HG03521 (cell line): ENCODE measurements at regions not wholly inside any gene's neighbourhood (a gene's known extent, or its start where the extent isn't known, plus 50 kb on each side); places are given as distances from the start of the nearest gene placed in this dataset.

Source experiments
- ATAC-seq: cut with Tn5 transposase; IDR thresholded peaks from one replicate; pipeline ENCODE4 v1.9.1; 2021; ENCODE audit warnings: mild to moderate bottlenecking, moderate library complexity; ENCODE audit not compliant: unreplicated experiment

DNA sequence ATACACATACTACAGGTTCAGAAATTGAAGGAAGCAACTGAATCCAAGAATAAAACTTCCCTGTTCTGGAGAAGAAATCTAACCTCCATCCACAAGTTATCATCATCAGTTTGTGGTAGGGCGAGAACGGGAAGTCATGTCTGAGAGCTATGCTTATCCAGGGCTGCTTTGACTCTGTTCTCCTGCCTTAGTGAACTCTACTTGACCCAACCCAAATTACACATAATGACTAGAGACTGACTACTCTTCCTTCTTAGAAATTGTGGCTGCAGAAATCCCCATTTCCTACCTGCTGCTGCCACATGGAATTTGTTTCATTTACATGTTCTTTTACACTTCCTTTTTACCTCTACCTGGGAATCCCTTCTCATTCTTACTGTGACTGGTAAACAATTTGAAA, 1102.6 kb upstream of the PIK3C3 start:
- ATAC-seq, result no peak

DNA sequence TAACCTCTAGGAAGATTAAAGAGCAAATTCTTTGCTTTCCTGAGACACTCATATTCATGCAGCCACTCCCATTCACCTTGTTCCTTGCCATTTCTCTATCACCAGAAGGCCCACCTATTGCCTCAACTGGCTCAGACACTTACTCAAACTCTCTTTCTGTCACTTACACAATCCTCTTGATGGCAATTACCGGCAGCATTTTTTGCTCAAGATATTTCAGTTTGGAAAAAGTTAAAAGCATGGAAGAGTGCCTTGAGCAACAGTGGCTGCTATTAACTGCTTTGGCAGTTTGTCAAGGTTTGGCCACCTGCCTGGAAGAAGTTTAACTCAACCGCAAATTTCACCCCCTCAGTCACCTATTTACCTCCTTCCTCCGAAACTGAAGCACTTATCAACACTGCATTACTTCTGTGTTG, 1104.0 kb upstream of the PIK3C3 start:
- no peak for ATAC-seq

- no peak for ATAC-seq
These were observed 1105.1 kb upstream of the PIK3C3 start for GRCh38 chr18:40849886-40850285.

DNA sequence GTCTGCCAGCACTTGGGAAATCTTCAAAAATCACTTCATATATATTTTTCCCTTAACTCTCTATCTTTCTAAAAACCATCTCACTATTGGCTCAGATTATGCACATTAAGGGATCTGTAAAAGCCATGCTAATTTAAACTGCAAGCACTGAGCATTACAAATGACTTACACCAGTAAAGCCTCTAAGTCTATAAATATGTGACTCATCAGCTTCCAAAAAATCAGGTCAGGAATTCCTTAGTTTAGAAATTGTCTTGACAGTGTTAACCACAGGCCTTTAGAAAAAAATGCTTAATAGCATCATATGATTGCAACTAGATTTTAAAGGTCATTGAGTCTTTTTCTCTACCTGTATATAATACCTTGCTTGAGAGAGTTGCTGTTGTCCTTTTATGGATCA, 1113.6 kb upstream of the PIK3C3 start:
- ATAC-seq, result no peak

- no peak for ATAC-seq
These were observed 1114.0 kb upstream of the PIK3C3 start for GRCh38 chr18:40841063-40841462.

DNA sequence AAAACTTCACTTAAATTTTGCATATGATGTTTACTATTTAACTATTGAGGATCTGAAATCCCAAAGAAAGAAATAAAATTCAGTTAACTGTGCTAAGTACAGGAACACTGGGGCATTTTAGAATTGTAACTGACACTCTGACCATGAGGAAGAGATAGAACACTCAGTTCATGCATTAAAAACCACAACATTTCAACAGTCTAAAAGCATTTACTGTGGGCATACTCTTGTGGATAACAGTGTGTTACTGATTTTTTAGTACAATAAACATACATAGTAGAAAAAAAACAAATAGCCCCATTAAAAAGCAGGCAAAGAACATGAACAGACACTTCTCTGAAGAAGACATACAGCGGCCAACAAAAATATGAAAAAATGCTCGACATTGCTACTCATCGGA, 1122.7 kb upstream of the PIK3C3 start:
- ATAC-seq, result no peak

GRCh38 chr18:40824291-40824690, 1130.7 kb upstream of the PIK3C3 start:
- no peak for ATAC-seq

GRCh38 chr18:40821596-40822243, 1133.3 kb upstream of the PIK3C3 start:
- no peak for ATAC-seq

- ATAC-seq, result no peak
These were observed 1142.0 kb upstream of the PIK3C3 start for GRCh38 chr18:40812981-40813515.

GRCh38 chr18:40810372-40810771, 1144.7 kb upstream of the PIK3C3 start:
- ATAC-seq, result no peak

DNA sequence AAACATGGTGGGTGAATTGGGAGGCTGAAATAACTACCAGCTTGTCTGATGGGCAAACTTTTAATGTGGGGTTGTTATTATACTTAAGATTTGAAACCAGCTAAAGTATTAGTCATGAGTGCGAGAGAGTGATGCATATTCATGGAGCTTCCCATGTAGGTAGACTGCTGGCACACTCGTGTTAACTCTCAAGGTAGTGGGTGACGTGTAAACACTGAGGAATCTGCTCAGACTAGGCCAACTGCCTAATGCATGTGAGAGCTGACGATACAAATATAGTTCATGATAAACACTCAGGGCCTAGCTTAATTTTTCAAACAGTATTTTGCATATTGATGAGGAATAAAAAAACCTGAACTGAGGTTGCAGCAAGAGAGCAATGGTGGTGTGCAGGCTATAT, 1165.7 kb upstream of the PIK3C3 start:
- no peak for ATAC-seq

DNA sequence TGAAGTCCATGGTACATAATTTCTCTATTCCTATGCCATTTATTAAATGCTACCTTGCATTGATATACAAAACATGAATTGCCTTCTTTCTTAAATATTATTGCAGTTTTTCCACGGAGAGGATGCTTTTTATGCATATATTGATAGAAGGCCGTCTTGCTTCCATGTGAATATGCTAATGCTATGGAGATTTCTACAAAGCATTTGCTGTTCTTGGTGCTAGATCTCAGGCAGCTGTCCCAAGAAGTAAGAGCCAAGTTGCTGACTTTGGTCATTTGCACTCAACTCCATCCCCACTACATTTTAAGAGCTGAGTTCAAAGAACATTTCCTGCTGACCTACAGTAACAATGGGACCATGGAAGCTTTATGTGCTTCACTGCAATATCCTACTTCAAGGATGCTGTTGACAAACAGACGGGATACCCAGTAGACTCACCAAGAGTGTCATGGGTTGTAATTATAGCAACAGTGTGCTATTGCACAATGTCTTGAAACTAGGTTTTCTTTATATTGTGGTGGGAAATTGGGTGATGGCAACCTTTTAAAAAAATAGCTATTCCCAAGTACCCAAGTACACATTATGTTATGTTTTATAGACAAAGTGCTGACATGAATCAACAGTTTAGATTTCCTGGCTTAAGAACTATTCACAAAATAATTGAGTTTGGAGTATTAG, 1172.4 kb upstream of the PIK3C3 start:
- ATAC-seq, result no peak

- ATAC-seq, result no peak
These were observed 1185.2 kb upstream of the PIK3C3 start for GRCh38 chr18:40769786-40770185.

DNA sequence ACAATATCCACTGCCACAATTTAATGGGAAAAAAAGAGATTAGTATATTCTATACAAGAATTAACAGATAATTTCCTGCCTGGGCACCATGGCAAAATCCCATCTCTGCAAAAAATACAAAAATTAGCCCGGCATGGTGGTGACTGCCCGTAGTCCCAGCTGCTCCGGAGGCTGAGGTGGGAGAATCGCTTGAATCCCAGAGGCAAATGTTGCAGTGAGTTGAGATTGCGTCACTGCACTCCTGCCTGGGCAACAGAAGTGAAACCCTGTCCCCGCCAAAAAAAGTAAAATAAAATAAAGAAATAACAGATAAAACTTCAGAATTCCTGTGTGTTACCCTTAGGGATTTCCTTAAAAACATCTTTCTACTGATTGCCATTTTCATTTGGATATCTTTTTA, 1194.8 kb upstream of the PIK3C3 start:
- no peak for ATAC-seq

GRCh38 chr18:40754477-40754876, 1200.6 kb upstream of the PIK3C3 start:
- no peak for ATAC-seq

- ATAC-seq, result no peak
These were observed 1202.7 kb upstream of the PIK3C3 start for GRCh38 chr18:40752316-40752715.

DNA sequence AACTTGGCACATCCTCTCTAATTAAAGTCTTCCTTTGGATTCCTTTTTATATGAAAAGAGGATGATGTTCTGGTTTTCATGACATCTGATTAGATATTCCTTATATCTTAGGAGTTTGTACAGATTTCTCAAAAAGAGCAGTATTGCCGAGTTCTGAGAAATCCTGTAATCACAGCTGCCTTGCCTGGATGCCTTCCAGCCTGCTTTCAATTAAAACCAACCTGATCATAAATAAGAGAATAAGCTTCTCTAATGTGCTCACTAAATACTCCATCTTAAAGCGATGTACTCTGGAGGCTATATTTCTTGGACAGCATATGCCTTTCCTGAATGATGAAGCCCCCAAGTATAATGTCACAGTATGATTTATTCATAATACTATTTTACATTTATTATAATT, 1203.8 kb upstream of the PIK3C3 start:
- no peak for ATAC-seq

DNA sequence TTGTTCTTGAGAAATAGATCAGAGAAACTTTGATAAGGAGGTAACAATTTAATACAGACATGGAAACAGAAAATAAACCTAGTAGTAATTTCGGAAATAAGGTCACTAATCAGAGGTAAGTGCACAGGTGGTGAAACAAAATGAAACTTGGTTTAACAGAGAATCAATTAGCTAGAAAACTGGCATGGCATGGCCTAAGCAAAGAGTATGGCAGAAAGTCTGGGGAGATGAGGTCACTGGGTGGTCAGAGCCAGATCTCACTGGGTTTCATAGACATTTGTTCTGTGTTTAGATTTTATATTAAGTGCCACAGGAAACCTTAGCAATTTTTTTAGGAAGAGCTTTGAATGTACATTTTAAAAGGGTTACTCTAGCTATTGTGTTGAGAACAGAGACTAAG, 1216.0 kb upstream of the PIK3C3 start:
- no peak for ATAC-seq

GRCh38 chr18:40738321-40738880, 1216.6 kb upstream of the PIK3C3 start:
- ATAC-seq, result no peak

DNA sequence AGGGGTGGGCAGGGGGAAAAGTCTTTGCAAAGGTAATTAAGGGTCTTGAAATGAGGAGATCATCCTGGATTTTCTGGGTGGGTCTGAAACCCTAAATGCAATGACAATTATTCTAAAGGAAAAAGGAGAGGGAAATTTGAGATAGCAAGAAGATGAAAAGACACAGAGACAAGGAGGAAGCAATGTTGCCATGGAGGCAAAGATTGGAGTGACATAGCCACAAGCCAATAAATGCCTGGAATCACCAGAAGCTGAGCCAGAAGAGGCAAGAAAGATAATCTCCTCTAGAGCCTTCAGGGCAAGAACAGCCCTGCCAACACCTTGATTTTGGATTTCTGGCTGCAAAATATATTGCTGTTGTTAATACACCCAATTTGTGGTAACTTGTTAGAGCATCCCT, 1246.3 kb upstream of the PIK3C3 start:
- ATAC-seq, result no peak

DNA sequence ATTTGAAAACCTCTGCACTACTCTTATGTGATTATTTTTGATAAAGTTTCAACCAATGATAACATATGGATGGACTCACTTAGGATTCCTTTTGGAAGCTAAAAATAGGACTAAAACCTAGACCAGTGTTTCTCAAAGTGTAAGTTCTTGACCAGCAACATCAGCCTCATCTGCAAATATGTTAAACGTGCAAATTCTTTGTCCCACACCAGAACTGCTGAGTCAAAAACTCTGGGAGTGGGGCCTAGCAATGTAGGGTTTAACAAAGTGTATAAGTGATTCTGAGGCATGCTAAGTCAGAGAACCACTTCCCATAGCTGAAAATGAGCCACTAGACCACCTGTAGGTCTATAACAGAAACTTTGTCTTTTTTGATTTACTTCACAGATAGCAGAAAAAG, 1247.2 kb upstream of the PIK3C3 start:
- no peak for ATAC-seq

GRCh38 chr18:40698129-40698528, 1256.9 kb upstream of the PIK3C3 start:
- ATAC-seq, result no peak
